H9 (cell line): ENCODE measurements at regions not wholly inside any gene's neighbourhood (a gene's known extent, or its start where the extent isn't known, plus 50 kb on each side); places are given as distances from the start of the nearest gene placed in this dataset.

Experiments
- DNase-seq: peaks from one replicate; pipeline ENCODE4 v3.0.0-alpha.2; 2017
- H2AFZ ChIP-seq: one replicate; pipeline ENCODE4 v1.6.1; 2013; ENCODE audit warnings: mild to moderate bottlenecking, low read length, control low read depth, moderate library complexity
- H2AK5ac ChIP-seq: 2 replicates; pipeline ENCODE4 v1.6.1; 2013; ENCODE audit warnings: low read length, control low read depth, mixed read lengths; ENCODE audit not compliant: insufficient read length
- H2BK120ac ChIP-seq: one replicate; pipeline ENCODE4 v1.6.1; 2013; ENCODE audit warnings: low read depth, mild to moderate bottlenecking, low read length, control low read depth, inconsistent platforms; ENCODE audit not compliant: poor library complexity, severe bottlenecking
- H2BK12ac ChIP-seq: 2 replicates; pipeline ENCODE4 v1.6.1; 2013; ENCODE audit warnings: low read length, control low read depth, mixed read lengths, low read depth; ENCODE audit not compliant: insufficient read length
- H2BK15ac ChIP-seq: 2 replicates; pipeline ENCODE4 v1.6.1; 2013; ENCODE audit warnings: low read depth, low read length, control low read depth
- H2BK20ac ChIP-seq: one replicate; pipeline ENCODE4 v1.6.1; 2013; ENCODE audit warnings: low read depth, mild to moderate bottlenecking, low read length, control low read depth, inconsistent platforms; ENCODE audit not compliant: poor library complexity, severe bottlenecking
- H2BK5ac ChIP-seq: 2 replicates; pipeline ENCODE4 v1.6.1; 2013; ENCODE audit warnings: low read length, control low read depth, mixed read lengths; ENCODE audit not compliant: insufficient read length
- H3K14ac ChIP-seq: 2 replicates; pipeline ENCODE4 v1.6.1; 2013; ENCODE audit warnings: low read length, control low read depth; ENCODE audit not compliant: insufficient read depth
- H3K18ac ChIP-seq: 2 replicates; pipeline ENCODE4 v1.6.1; 2013; ENCODE audit warnings: low read depth, mild to moderate bottlenecking, mixed read lengths, low read length, control low read depth; ENCODE audit not compliant: insufficient read length
- H3K23ac ChIP-seq: 2 replicates; pipeline ENCODE4 v1.6.1; 2013; ENCODE audit warnings: low read length, control low read depth, mixed read lengths, low read depth; ENCODE audit not compliant: insufficient read length
- H3K23me2 ChIP-seq: 2 replicates; pipeline ENCODE4 v1.6.1; 2013; ENCODE audit warnings: low read depth, mild to moderate bottlenecking, mixed read lengths, low read length, control low read depth; ENCODE audit not compliant: insufficient read length, poor library complexity, severe bottlenecking
- H3K27ac ChIP-seq: 2 replicates; pipeline ENCODE4 v1.5.1; 2013; ENCODE audit warnings: low read length, control low read depth, mixed read lengths, low read depth; ENCODE audit not compliant: insufficient read length
- H3K27me3 ChIP-seq: 2 replicates; pipeline ENCODE4 v1.6.1; 2013; ENCODE audit warnings: low read length, control low read depth, inconsistent platforms; ENCODE audit not compliant: insufficient read depth
- H3K4ac ChIP-seq: 2 replicates; pipeline ENCODE4 v1.6.1; 2013; ENCODE audit warnings: low read depth, mild to moderate bottlenecking, control low read depth, inconsistent platforms, low read length, moderate library complexity
- H3K4me1 ChIP-seq: 2 replicates; pipeline ENCODE4 v1.6.1; 2013; ENCODE audit warnings: low read length, control low read depth, inconsistent platforms; ENCODE audit not compliant: insufficient read depth
- H3K4me2 ChIP-seq: 2 replicates; pipeline ENCODE4 v1.6.1; 2013; ENCODE audit warnings: low read length, control low read depth, mixed read lengths; ENCODE audit not compliant: insufficient read length, insufficient read depth
- H3K56ac ChIP-seq: 2 replicates; pipeline ENCODE4 v1.6.1; 2013; ENCODE audit warnings: low read depth, mild to moderate bottlenecking, mixed read lengths, low read length, control low read depth; ENCODE audit not compliant: insufficient read length
- H3K79me1 ChIP-seq: 2 replicates; pipeline ENCODE4 v1.6.1; 2013; ENCODE audit warnings: low read depth, mild to moderate bottlenecking, moderate library complexity, low read length, control low read depth, inconsistent platforms; ENCODE audit not compliant: insufficient read depth, poor library complexity, severe bottlenecking
- H3K79me2 ChIP-seq: 2 replicates; pipeline ENCODE4 v1.6.1; 2013; ENCODE audit warnings: low read length, control low read depth, inconsistent platforms; ENCODE audit not compliant: insufficient read depth
- H3K9ac ChIP-seq: 2 replicates; pipeline ENCODE4 v1.6.1; 2013; ENCODE audit warnings: low read length, control low read depth, mixed read lengths; ENCODE audit not compliant: insufficient read length; ENCODE audit errors: extremely low read depth
- H3K9me3 ChIP-seq: one replicate; pipeline ENCODE4 v1.6.1; 2013; ENCODE audit warnings: low read depth, low read length, inconsistent platforms; ENCODE audit not compliant: control insufficient read depth
- H3T11ph ChIP-seq: one replicate; pipeline ENCODE4 v1.6.1; 2013; ENCODE audit warnings: mild to moderate bottlenecking, low read length, control low read depth, inconsistent platforms
- H4K20me1 ChIP-seq: one replicate; pipeline ENCODE4 v1.6.1; 2013; ENCODE audit not compliant: control insufficient read depth, insufficient read length, insufficient read depth
- H4K5ac ChIP-seq: 2 replicates; pipeline ENCODE4 v1.6.1; 2013; ENCODE audit warnings: low read depth, mild to moderate bottlenecking, mixed read lengths, low read length, control low read depth; ENCODE audit not compliant: insufficient read length
- H4K8ac ChIP-seq: replicated peaks from 2 replicates; pipeline ENCODE4 v1.6.1; 2013; ENCODE audit warnings: low read length, control low read depth, mixed read lengths, low read depth; ENCODE audit not compliant: insufficient read length
- H4K91ac ChIP-seq: 2 replicates; pipeline ENCODE4 v1.6.1; 2013; ENCODE audit warnings: low read depth, mild to moderate bottlenecking, moderate library complexity, mixed read lengths, low read length, control low read depth; ENCODE audit not compliant: insufficient read length
- H3K27ac Mint-ChIP-seq, 3 experiments: 2 replicates in 2 of 3; 3 replicates in 1 of 3; pipeline ENCODE4 v1.8.0; 2020 to 2021; ENCODE audit warnings: mixed read lengths in 3 of 3, mild to moderate bottlenecking in 1 of 3, moderate library complexity in 1 of 3
- H3K27me3 Mint-ChIP-seq: 2 replicates; pipeline ENCODE4 v1.8.0; 2021; ENCODE audit warnings: low read depth, mild to moderate bottlenecking, moderate library complexity, mixed read lengths
- H3K36me3 Mint-ChIP-seq, 3 experiments: 2 replicates in 2 of 3; 3 replicates in 1 of 3; pipeline ENCODE4 v1.8.0; 2020 to 2021; ENCODE audit warnings: low read depth in 3 of 3, mixed read lengths in 3 of 3; ENCODE audit not compliant: insufficient read depth in 1 of 3
- H3K4me1 Mint-ChIP-seq, 2 experiments: 2 replicates each; pipeline ENCODE4 v1.8.0; 2020; ENCODE audit warnings: mixed read lengths in 2 of 2
- H3K4me3 Mint-ChIP-seq, 2 experiments: 2 replicates in 1 of 2; 3 replicates in 1 of 2; pipeline ENCODE4 v1.8.0; 2020 to 2021; ENCODE audit warnings: mild to moderate bottlenecking in 2 of 2, mixed read lengths in 2 of 2, moderate library complexity in 1 of 2
- H3K9me3 Mint-ChIP-seq, 2 experiments: 2 replicates in 1 of 2; 3 replicates in 1 of 2; pipeline ENCODE4 v1.8.0; 2020; ENCODE audit warnings: mild to moderate bottlenecking in 2 of 2, mixed read lengths in 2 of 2, moderate library complexity in 1 of 2
- CTCF ChIP-seq: fragments of 200-600 bp; sonication (generic); conservative IDR thresholded peaks from 3 replicates; pipeline ENCODE4 v1.8.0; 2021; ENCODE audit warnings: antibody characterized with exemption, mild to moderate bottlenecking
- WGBS: extraction: QIAGEN DNeasy Blood & Tissue Kit; methylation state at CpG from one replicate; pipeline ENCODE4 v1.1.7; 2013; ENCODE audit warnings: missing lambda C conversion rate, low lambda C conversion rate, mixed read lengths; ENCODE audit not compliant: insufficient read length; ENCODE audit errors: extremely low coverage; 5-methylcytosine and 5-hydroxymethylcytosine counted together

DNA sequence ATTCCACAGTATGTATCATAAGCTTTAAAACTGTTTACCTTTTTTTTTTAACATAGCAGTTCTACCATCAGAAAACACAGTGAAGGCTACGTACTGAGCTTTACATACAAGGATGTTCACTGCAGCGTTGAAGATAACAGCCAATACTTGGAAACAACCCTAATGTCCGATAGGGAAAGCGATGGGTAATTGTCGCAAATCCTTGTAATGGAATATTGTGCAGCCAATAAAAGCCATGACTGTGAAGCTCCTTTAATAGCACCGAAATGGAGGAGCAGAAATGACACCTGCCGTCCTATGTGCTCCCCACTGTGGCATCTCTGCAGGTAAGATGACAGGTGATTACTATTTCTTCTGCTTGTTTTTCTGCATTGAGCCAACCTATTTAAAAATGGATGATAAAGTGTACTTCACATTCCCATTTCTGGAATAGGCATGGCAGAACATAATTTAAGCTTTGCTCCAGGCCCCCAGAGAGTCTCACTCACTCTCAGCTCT lies 523.8 kb downstream of the PTPRU start:
- Histone ChIP-seq H4K91ac (no peak overlapping the region), H2BK15ac (no peak overlapping the region), H3K79me1 (no peaks in the 10 kb centered on the region), H3K27ac (no peak overlapping the region), H4K20me1 (no peaks in the 10 kb centered on the region), H2AFZ (no peak overlapping the region), H3K18ac (no peak overlapping the region), H3K56ac (no peak overlapping the region), H3K14ac (no peak overlapping the region), H2AK5ac (no peak overlapping the region), H4K8ac (no peak overlapping the region), H3K23ac (no peak overlapping the region), H3K23me2 (no peaks in the 10 kb centered on the region), H3K9ac (no peak overlapping the region), H2BK20ac (no peak overlapping the region), H3K79me2 (no peaks in the 10 kb centered on the region), H2BK12ac (no peak overlapping the region), H3K9me3 (no peaks in the 10 kb centered on the region), H2BK5ac (no peak overlapping the region), H4K5ac (no peak overlapping the region), H3T11ph (no peak overlapping the region), H3K27me3 (no peaks in the 10 kb centered on the region), H3K4me2 (no peak overlapping the region), H3K4me1 (no peaks in the 10 kb centered on the region), H3K4ac (no peak overlapping the region), H2BK120ac (no peak overlapping the region)
- no peak for DNase-seq
- no peak overlapping the region for H3K4me3 Mint-ChIP-seq
- TF ChIP-seq CTCF, result no peak
- WGBS, result no CpG with 5 or more reads among the region's 7 CpGs
- no peaks in the 10 kb centered on the region for H3K36me3 Mint-ChIP-seq
- H3K27me3 Mint-ChIP-seq, result peaks cover 13% of the 10 kb centered on the region
- H3K9me3 Mint-ChIP-seq, result peaks cover 2 to 3% of the 10 kb centered on the region in 2 experiments; a peak in 2 of 5 replicates
- H3K27ac Mint-ChIP-seq, result no peak overlapping the region
- no peaks in the 10 kb centered on the region; a peak in 1 of 4 replicates for H3K4me1 Mint-ChIP-seq
